ENCODE measurements at regions not wholly inside any gene's neighbourhood (a gene's known extent, or its start where the extent isn't known, plus 50 kb on each side); places are given as distances from the start of the nearest gene placed in this dataset.

- TF ChIP-seq, protein P1, sequence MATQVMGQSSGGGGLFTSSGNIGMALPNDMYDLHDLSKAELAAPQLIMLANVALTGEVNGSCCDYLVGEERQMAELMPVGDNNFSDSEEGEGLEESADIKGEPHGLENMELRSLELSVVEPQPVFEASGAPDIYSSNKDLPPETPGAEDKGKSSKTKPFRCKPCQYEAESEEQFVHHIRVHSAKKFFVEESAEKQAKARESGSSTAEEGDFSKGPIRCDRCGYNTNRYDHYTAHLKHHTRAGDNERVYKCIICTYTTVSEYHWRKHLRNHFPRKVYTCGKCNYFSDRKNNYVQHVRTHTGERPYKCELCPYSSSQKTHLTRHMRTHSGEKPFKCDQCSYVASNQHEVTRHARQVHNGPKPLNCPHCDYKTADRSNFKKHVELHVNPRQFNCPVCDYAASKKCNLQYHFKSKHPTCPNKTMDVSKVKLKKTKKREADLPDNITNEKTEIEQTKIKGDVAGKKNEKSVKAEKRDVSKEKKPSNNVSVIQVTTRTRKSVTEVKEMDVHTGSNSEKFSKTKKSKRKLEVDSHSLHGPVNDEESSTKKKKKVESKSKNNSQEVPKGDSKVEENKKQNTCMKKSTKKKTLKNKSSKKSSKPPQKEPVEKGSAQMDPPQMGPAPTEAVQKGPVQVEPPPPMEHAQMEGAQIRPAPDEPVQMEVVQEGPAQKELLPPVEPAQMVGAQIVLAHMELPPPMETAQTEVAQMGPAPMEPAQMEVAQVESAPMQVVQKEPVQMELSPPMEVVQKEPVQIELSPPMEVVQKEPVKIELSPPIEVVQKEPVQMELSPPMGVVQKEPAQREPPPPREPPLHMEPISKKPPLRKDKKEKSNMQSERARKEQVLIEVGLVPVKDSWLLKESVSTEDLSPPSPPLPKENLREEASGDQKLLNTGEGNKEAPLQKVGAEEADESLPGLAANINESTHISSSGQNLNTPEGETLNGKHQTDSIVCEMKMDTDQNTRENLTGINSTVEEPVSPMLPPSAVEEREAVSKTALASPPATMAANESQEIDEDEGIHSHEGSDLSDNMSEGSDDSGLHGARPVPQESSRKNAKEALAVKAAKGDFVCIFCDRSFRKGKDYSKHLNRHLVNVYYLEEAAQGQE (IDR thresholded peaks at IDR 0.05; ENCODE audit: unreplicated experiment), result no peak
- TF ChIP-seq POLR2AphosphoS5 (IDR thresholded peaks at IDR 0.05; ENCODE audit: low read depth), result no peak
- no peak for TF ChIP-seq CTCF (conservative IDR thresholded peaks at IDR 0.05; ENCODE audit: low read depth in 2 of 2)
- TF ChIP-seq EZH2 (IDR thresholded peaks at IDR 0.05; ENCODE audit: low read depth, unreplicated experiment), result no peak
- no peak for TF ChIP-seq JUNB (IDR thresholded peaks at IDR 0.05; ENCODE audit: unreplicated experiment)
- TF ChIP-seq EZH2phosphoT487 (IDR thresholded peaks at IDR 0.05; ENCODE audit: unreplicated experiment), result no peak
- no peak for TF ChIP-seq ZNF114 (CRISPR knock-in tag; IDR thresholded peaks at IDR 0.05)
- TF ChIP-seq CREB1 (CRISPR knock-in tag; IDR thresholded peaks at IDR 0.05; ENCODE audit: low read depth), result no peak
- no peak for TF ChIP-seq ETS1 (IDR thresholded peaks at IDR 0.05)
- TF ChIP-seq NANOG (IDR thresholded peaks at IDR 0.05; ENCODE audit: borderline replicate concordance), result no peak
- no peak for TF ChIP-seq ZNF331 (CRISPR knock-in tag; IDR thresholded peaks at IDR 0.05; ENCODE audit: low read depth)
- TF ChIP-seq, protein P2, sequence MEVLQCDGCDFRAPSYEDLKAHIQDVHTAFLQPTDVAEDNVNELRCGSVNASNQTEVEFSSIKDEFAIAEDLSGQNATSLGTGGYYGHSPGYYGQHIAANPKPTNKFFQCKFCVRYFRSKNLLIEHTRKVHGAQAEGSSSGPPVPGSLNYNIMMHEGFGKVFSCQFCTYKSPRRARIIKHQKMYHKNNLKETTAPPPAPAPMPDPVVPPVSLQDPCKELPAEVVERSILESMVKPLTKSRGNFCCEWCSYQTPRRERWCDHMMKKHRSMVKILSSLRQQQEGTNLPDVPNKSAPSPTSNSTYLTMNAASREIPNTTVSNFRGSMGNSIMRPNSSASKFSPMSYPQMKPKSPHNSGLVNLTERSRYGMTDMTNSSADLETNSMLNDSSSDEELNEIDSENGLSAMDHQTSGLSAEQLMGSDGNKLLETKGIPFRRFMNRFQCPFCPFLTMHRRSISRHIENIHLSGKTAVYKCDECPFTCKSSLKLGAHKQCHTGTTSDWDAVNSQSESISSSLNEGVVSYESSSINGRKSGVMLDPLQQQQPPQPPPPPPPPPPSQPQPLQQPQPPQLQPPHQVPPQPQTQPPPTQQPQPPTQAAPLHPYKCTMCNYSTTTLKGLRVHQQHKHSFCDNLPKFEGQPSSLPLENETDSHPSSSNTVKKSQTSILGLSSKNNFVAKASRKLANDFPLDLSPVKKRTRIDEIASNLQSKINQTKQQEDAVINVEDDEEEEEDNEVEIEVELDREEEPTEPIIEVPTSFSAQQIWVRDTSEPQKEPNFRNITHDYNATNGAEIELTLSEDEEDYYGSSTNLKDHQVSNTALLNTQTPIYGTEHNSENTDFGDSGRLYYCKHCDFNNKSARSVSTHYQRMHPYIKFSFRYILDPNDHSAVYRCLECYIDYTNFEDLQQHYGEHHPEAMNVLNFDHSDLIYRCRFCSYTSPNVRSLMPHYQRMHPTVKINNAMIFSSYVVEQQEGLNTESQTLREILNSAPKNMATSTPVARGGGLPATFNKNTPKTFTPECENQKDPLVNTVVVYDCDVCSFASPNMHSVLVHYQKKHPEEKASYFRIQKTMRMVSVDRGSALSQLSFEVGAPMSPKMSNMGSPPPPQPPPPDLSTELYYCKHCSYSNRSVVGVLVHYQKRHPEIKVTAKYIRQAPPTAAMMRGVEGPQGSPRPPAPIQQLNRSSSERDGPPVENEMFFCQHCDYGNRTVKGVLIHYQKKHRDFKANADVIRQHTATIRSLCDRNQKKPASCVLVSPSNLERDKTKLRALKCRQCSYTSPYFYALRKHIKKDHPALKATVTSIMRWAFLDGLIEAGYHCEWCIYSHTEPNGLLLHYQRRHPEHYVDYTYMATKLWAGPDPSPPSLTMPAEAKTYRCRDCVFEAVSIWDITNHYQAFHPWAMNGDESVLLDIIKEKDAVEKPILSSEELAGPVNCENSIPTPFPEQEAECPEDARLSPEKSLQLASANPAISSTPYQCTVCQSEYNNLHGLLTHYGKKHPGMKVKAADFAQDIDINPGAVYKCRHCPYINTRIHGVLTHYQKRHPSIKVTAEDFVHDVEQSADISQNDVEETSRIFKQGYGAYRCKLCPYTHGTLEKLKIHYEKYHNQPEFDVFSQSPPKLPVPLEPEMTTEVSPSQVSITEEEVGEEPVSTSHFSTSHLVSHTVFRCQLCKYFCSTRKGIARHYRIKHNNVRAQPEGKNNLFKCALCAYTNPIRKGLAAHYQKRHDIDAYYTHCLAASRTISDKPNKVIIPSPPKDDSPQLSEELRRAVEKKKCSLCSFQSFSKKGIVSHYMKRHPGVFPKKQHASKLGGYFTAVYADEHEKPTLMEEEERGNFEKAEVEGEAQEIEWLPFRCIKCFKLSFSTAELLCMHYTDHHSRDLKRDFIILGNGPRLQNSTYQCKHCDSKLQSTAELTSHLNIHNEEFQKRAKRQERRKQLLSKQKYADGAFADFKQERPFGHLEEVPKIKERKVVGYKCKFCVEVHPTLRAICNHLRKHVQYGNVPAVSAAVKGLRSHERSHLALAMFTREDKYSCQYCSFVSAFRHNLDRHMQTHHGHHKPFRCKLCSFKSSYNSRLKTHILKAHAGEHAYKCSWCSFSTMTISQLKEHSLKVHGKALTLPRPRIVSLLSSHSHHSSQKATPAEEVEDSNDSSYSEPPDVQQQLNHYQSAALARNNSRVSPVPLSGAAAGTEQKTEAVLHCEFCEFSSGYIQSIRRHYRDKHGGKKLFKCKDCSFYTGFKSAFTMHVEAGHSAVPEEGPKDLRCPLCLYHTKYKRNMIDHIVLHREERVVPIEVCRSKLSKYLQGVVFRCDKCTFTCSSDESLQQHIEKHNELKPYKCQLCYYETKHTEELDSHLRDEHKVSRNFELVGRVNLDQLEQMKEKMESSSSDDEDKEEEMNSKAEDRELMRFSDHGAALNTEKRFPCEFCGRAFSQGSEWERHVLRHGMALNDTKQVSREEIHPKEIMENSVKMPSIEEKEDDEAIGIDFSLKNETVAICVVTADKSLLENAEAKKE (CRISPR knock-in tag; IDR thresholded peaks at IDR 0.05), result no peak
These were observed 217.1 kb downstream of the ANKRD60 start for GRCh38 chr20:58011106-58011946.
